ENCODE measurements at regions not wholly inside any gene's neighbourhood (a gene's known extent, or its start where the extent isn't known, plus 50 kb on each side); places are given as distances from the start of the nearest gene placed in this dataset.
"Not testable (repeated sequence)": the region's sequence is repeated elsewhere in the genome, so short reads cannot be mapped to it uniquely, and the experiment has no call there.

GRCh38 chr13:81988567-81988966 lies 1647.6 kb upstream of the SPRY2 start:
- no peak for DNase-seq (ENCODE audit: low spot score)

DNA sequence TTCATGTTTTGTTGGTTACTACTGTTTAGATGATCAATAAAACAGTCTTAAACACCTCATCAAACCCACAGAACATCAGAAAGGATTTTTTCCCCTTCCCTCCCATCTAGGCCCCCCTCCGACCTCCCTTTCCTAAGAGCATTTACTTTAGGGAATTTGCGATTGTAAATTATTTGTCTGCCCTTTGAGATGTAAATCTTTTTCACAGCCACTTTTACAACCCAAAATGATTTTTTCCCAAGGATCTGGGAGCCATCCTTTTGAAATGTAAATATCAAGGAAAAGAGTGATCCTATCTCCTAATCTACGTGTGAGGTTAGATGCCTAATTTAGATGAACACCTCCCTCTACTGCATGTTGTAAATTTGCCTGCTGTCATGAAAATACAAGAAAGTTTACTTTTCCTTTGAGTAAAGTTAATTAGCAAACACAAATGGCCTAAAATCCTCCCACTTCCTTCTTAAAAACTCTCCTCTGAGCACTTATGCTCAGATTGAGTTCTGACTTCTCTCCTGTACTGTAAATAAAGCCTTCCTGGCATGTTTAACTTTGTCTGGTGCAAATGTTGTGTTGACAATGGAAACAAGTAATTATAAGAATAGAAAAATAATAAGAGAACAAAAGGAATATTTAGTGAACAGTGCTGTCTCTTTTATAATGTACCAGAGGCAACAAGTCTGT lies 1646.9 kb upstream of the SPRY2 start:
- no peak for DNase-seq (ENCODE audit: low spot score)

GRCh38 chr13:81987159-81987558 lies 1646.2 kb upstream of the SPRY2 start:
- no peak for DNase-seq (ENCODE audit: low spot score)

- DNase-seq (ENCODE audit: low spot score) = no peak
Measured at GRCh38 chr13:81986308-81986707, 1645.4 kb upstream of the SPRY2 start.

DNA sequence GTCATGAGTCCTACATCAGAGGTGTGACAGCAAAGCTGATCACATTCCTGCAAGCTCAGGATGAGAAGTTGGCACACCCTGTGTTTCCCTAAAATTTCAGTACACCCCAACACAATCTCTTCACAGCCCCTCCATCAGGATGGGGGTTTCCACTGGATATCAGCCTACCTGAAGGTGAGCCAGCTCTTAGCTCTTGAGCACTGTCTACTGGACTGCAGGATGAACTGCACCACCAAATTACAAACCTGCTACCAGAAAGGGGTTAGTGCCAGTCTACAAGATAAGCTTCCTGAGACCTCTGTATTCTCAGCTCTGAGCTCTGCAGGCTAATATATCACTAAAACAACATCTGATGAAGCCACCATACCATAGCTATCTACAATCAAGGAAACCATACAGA lies 1616.2 kb upstream of the SPRY2 start:
- DNase-seq (ENCODE audit: low spot score) = no peak

DNA sequence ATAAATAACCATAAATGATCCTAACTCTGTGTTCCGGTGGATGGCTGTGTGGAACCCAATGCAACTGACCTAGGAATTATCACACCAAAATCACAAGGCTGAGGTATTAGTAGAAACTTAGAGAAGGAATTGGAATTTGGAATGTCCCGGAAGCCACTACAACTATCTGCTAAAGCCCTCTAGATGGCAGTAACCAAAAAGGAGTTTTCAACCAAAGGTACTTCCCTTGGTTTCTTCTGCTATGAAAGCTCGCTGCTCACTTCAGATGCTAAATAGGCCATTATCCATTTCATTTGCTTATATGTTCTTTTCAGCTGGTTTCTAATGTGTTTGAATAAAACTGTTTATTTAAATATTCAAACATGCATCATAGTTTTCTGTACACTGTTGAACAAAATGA lies 1589.1 kb upstream of the SPRY2 start:
- DNase-seq (ENCODE audit: low spot score) = no peak

GRCh38 chr13:81927347-81927746 lies 1586.4 kb upstream of the SPRY2 start:
- DNase-seq (ENCODE audit: low spot score) = no peak

DNA sequence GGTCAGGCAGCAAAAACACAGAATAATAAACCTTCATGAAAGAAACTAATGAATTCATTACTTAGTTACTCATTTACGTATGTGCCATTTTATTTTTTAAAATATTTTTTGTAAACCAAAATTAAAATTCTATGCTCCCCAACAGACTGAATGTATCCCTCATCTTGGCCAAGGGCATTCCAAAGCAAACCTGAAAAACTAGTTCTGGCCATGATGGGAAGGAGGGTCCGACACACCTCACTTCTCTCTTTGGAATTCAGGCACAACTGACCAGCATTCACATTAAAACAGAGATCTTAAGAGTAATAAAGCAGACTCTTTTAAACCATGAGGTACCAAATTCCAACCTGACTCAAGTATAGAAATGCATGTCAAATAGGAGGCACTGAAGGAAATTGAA lies 1576.9 kb upstream of the SPRY2 start:
- DNase-seq (ENCODE audit: low spot score) = no peak

GRCh38 chr13:81916461-81916860 lies 1575.5 kb upstream of the SPRY2 start:
- no peak for DNase-seq (ENCODE audit: low spot score)

DNA sequence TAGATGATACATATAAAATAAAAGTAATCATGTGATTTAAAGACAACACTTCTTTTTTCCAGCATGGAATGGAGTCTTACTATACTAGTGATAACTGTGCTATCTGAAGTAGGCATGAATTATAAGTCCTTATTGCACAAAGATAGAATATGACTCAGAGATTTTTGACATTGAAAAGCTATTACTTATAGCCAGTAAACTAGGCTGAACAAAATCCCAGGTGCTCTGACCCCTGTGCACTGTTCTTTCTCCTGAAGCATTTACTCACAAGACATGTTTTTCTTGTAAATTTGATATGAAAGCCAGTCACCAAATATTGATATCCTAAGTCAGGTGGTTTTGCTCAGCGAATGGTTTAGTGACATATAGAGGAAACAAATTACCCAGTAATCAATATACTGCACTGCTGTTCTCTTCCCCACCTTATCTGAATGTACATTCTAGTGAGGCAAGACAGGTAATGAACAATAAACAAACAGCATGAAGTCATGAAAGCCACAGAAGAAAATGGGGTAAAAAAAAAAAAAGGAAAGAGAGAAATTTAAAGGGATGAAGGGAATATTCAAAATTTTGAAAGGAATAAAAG lies 1567.0 kb upstream of the SPRY2 start:
- no peak for DNase-seq (ENCODE audit: low spot score)

DNA sequence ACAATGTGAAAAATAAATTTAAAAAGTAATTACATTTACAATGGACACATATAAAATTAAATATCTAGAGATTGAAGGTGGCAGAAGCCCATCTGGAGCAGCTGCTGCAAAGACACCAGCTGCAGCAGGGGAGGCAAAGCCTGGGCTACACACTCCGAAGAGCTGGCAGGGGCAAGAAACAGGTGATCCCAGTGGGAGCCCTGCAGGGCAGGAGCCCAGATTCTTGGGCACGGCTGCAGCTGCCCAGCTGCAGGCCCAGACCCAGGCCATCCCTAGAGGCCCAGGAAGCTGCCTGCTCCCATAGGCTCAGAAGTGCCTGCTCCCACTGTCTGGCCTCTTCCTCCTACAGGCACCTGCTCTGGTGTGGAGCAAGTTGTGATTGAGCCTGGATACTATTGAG lies 1547.9 kb upstream of the SPRY2 start:
- DNase-seq (ENCODE audit: low spot score) = no peak

- no peak for DNase-seq (ENCODE audit: low spot score)
Measured at GRCh38 chr13:81874681-81875661, 1534.0 kb upstream of the SPRY2 start.

DNA sequence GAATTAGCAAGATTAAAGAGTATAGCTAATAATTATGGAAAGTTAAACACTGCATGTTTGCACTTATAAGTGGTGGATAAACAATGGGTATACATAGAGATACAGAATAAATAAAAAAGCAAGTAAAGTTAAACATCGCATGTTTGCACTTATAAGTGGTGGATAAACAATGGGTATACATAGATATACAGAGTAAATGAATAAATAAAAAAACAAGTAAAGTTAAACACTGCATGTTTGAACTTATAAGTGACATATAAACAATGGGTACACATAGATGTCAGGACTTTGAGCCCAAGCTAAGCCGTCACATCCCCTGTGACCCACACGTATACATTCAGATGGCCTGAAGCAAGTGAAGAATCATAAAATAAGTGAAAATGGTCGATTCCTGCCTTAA lies 1533.3 kb upstream of the SPRY2 start:
- DNase-seq (ENCODE audit: low spot score) = no peak

DNA sequence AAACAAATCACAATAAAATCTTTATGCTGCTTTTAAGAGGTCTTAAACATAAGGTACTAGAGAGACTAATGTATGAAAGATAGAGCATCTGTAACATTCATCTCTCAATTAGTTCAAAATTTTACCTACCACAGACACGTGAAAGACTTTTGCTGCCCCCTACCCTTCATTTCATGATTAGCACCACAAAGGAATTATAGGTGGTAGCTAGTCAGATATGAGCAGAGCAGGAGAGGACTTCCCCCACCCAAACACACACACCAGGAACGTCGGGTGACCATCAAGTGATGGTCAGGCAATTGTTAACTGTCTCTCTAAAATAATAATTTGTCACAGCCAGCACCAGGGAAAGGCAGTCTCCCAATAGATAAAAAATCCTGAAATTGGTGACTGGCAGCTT lies 1531.7 kb upstream of the SPRY2 start:
- no peak for DNase-seq (ENCODE audit: low spot score)

GRCh38 chr13:81871751-81872325 lies 1530.9 kb upstream of the SPRY2 start:
- not testable (repeated sequence) for DNase-seq (ENCODE audit: low spot score)

GRCh38 chr13:81848291-81848690 lies 1507.4 kb upstream of the SPRY2 start:
- DNase-seq (ENCODE audit: low spot score) = no peak

GRCh38 chr13:81846771-81847170 lies 1505.8 kb upstream of the SPRY2 start:
- DNase-seq (ENCODE audit: low spot score) = no peak

DNA sequence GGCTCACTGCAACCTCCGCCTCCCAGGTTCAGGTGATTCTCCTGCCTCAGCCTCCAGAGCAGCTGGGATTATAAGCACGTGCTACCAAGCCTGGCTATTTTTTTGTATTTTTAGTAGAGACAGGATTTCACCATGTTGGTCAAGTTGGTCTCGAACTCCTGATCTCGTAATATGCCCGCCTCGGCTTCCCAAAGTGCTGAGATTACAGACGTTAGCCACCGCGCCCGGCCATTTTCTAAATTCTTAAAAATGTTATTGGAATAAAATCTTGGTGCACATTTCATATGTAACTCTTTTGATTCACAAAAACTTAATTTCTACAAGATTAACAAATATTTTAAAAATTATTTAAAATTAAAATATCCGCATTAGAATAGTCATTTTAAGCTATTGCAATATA lies 1480.3 kb upstream of the SPRY2 start:
- no peak for DNase-seq (ENCODE audit: low spot score)

- no peak for DNase-seq (ENCODE audit: low spot score)
Measured at GRCh38 chr13:81800433-81800832, 1459.5 kb upstream of the SPRY2 start.

GRCh38 chr13:81795710-81796109 lies 1454.8 kb upstream of the SPRY2 start:
- DNase-seq (ENCODE audit: low spot score) = no peak

GRCh38 chr13:81791641-81792040 lies 1450.7 kb upstream of the SPRY2 start:
- DNase-seq (ENCODE audit: low spot score) = no peak

DNA sequence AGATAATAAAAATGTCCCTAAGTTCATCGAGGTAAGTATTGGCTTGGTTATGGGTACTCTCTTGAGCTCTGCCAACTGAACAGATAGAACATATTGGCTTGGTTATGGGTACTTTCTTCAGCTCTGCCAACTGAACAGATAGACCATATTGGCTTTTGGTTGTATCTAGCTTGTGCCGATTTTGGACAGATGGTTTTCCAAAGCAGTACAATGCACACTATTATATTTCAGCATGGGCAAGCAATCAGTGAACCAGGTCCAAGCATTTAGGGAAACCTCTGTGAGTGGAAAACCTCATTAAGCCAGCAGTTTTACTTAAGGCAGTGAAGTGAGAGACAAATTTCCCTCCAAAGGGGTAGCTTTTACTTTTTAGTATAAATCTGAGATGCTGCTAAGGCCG lies 1440.5 kb upstream of the SPRY2 start:
- no peak for DNase-seq (ENCODE audit: low spot score)

GRCh38 chr13:81779876-81780275 lies 1439.0 kb upstream of the SPRY2 start:
- no peak for DNase-seq (ENCODE audit: low spot score)
